ENCODE measurements at regions not wholly inside any gene's neighbourhood (a gene's known extent, or its start where the extent isn't known, plus 50 kb on each side); places are given as distances from the start of the nearest gene placed in this dataset.

DNA sequence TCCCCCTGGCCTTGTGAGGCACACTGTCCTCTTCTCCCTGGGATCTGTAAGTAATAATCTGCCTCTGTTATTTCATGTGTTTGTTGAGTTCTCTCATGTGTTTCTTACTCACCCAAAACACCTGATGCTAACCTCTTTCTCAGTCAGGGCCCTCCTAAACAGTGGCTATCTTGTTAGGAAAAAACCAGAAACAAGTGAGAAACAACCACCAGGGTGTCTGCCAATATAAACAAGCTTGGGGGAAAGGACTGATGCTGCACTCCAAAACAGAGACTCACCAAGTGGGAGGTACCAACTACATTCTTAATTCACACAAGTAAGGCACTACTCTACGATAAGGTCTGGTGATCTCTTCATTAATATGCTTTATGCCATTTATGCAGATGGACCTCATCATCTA lies 564.4 kb downstream of the SEMA5A start:
- TF ChIP-seq TAF1 (IDR thresholded peaks at IDR 0.05; ENCODE audit: borderline replicate concordance, insufficient read depth, low read length) (no peak), POLR2AphosphoS5 (IDR thresholded peaks at IDR 0.05; ENCODE audit: low read depth, low read length) (no peak), FOXP2 (optimal IDR thresholded peaks at IDR 0.05; ENCODE audit: borderline replicate concordance, extremely low read depth, extremely low read length, insufficient read depth) (no peak), SIN3A (IDR thresholded peaks at IDR 0.05; ENCODE audit: borderline replicate concordance, insufficient read depth, low read length) (no peak)
- TF ChIP-seq, protein P1, sequence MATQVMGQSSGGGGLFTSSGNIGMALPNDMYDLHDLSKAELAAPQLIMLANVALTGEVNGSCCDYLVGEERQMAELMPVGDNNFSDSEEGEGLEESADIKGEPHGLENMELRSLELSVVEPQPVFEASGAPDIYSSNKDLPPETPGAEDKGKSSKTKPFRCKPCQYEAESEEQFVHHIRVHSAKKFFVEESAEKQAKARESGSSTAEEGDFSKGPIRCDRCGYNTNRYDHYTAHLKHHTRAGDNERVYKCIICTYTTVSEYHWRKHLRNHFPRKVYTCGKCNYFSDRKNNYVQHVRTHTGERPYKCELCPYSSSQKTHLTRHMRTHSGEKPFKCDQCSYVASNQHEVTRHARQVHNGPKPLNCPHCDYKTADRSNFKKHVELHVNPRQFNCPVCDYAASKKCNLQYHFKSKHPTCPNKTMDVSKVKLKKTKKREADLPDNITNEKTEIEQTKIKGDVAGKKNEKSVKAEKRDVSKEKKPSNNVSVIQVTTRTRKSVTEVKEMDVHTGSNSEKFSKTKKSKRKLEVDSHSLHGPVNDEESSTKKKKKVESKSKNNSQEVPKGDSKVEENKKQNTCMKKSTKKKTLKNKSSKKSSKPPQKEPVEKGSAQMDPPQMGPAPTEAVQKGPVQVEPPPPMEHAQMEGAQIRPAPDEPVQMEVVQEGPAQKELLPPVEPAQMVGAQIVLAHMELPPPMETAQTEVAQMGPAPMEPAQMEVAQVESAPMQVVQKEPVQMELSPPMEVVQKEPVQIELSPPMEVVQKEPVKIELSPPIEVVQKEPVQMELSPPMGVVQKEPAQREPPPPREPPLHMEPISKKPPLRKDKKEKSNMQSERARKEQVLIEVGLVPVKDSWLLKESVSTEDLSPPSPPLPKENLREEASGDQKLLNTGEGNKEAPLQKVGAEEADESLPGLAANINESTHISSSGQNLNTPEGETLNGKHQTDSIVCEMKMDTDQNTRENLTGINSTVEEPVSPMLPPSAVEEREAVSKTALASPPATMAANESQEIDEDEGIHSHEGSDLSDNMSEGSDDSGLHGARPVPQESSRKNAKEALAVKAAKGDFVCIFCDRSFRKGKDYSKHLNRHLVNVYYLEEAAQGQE (IDR thresholded peaks at IDR 0.05; ENCODE audit: insufficient read depth in 1 of 2, low read depth in 2 of 2, low read length in 2 of 2), result no peak

All from PFSK-1 (cell line).